Thoracic aorta (tissue), 2 donors: ENCODE measurements at regions not wholly inside any gene's neighbourhood (a gene's known extent, or its start where the extent isn't known, plus 50 kb on each side); places are given as distances from the start of the nearest gene placed in this dataset.

Experiments used
- ATAC-seq: fragments of 150-250 bp; one replicate; pipeline ENCODE4 v1.8.0; 2017; ENCODE audit warnings: low read depth; ENCODE audit not compliant: insufficient number of reproducible peaks, low FRiP score
- DNase-seq: peaks from one replicate; pipeline ENCODE4 v3.0.0-alpha.2; 2020; ENCODE audit warnings: low spot score
- H3K27ac ChIP-seq, 2 donors: fragments of 200-600 bp; sonication (generic); 1 replicate in 1 of 2; 2 replicates in 1 of 2; pipeline ENCODE4 v1.5.1; 2016; ENCODE audit warnings: mild to moderate bottlenecking in 2 of 2, moderate library complexity in 2 of 2
- H3K27me3 ChIP-seq: fragments of 200-600 bp; sonication (generic); replicated peaks from 2 replicates; pipeline ENCODE4 v1.6.0; 2016; ENCODE audit warnings: mild to moderate bottlenecking; ENCODE audit not compliant: insufficient read depth
- H3K36me3 ChIP-seq: fragments of 200-600 bp; sonication (generic); one replicate; pipeline ENCODE4 v1.5.1; 2016
- H3K4me1 ChIP-seq, 2 donors: fragments of 200-600 bp; sonication (generic); 1 replicate in 1 of 2; 2 replicates in 1 of 2; pipeline versions ENCODE4 v1.5.1 to v1.6.0; 2016; ENCODE audit warnings: low read depth in 2 of 2, mild to moderate bottlenecking in 1 of 2; ENCODE audit not compliant: control insufficient read depth in 1 of 2
- H3K4me3 ChIP-seq: fragments of 200-600 bp; sonication (generic); 2 replicates; pipeline ENCODE4 v1.5.1; 2016; ENCODE audit warnings: mild to moderate bottlenecking
- H3K9me3 ChIP-seq: fragments of 200-600 bp; sonication (generic); 2 replicates; pipeline ENCODE4 v1.5.1; 2016
- CTCF ChIP-seq: fragments of 200-600 bp; sonication (generic); IDR thresholded peaks from one replicate; pipeline ENCODE4 v1.5.1; 2019; ENCODE audit warnings: antibody characterized with exemption

- no peaks in the 10 kb centered on the region for H3K9me3 ChIP-seq
- H3K27ac ChIP-seq = no peak overlapping the region
- TF ChIP-seq CTCF = no peak
- no peaks in the 10 kb centered on the region for H3K4me1 ChIP-seq
- no peak for DNase-seq
- no peak for ATAC-seq
- no peak overlapping the region for H3K4me3 ChIP-seq
- no peaks in the 10 kb centered on the region for H3K36me3 ChIP-seq
- H3K27me3 ChIP-seq = no peaks in the 10 kb centered on the region
These were observed 361.0 kb upstream of the HAND2 start for GRCh38 chr4:173891072-173891471.

GRCh38 chr4:173883821-173884220 is 353.8 kb upstream of the HAND2 start:
- H3K27ac ChIP-seq = no peak overlapping the region
- ATAC-seq (no peak), DNase-seq (no peak)
- H3K27me3 ChIP-seq = no peaks in the 10 kb centered on the region
- H3K4me1 ChIP-seq = no peaks in the 10 kb centered on the region
- TF ChIP-seq CTCF = no peak
- H3K4me3 ChIP-seq = no peak overlapping the region
- no peaks in the 10 kb centered on the region for H3K36me3 ChIP-seq
- H3K9me3 ChIP-seq = no peaks in the 10 kb centered on the region

- Histone ChIP-seq H3K27me3 (no peaks in the 10 kb centered on the region), H3K27ac (no peak overlapping the region), H3K4me1 (no peaks in the 10 kb centered on the region), H3K4me3 (no peak overlapping the region), H3K36me3 (no peaks in the 10 kb centered on the region), H3K9me3 (no peaks in the 10 kb centered on the region)
- no peak for DNase-seq
- no peak for TF ChIP-seq CTCF
- no peak for ATAC-seq
These were observed 350.9 kb upstream of the HAND2 start for GRCh38 chr4:173880897-173881296.

- Histone ChIP-seq H3K36me3 (no peaks in the 10 kb centered on the region), H3K9me3 (no peaks in the 10 kb centered on the region), H3K27ac (no peak overlapping the region), H3K4me3 (no peak overlapping the region), H3K27me3 (no peaks in the 10 kb centered on the region), H3K4me1 (no peaks in the 10 kb centered on the region)
- ATAC-seq (no peak), DNase-seq (no peak)
- no peak for TF ChIP-seq CTCF
These were observed 349.5 kb upstream of the HAND2 start for GRCh38 chr4:173879509-173879908.

- DNase-seq = no peak
- Histone ChIP-seq H3K27me3 (no peaks in the 10 kb centered on the region), H3K9me3 (no peaks in the 10 kb centered on the region), H3K36me3 (no peaks in the 10 kb centered on the region), H3K27ac (no peak overlapping the region), H3K4me1 (no peaks in the 10 kb centered on the region), H3K4me3 (no peak overlapping the region)
- TF ChIP-seq CTCF = no peak
- no peak for ATAC-seq
These were observed 348.7 kb upstream of the HAND2 start for GRCh38 chr4:173878701-173879100.
